RPMI7951 (cell line): ENCODE measurements at regions not wholly inside any gene's neighbourhood (a gene's known extent, or its start where the extent isn't known, plus 50 kb on each side); places are given as distances from the start of the nearest gene placed in this dataset.
"Not testable (repeated sequence)": the region's sequence is repeated elsewhere in the genome, so short reads cannot be mapped to it uniquely, and the experiment has no call there.

Experiments
- DNase-seq: peaks from one replicate; pipeline ENCODE4 v3.0.0-alpha.2; 2012; ENCODE audit warnings: low read depth

GRCh38 chr1:163981500-163982030 is 577.4 kb upstream of the PBX1 start:
- no peak for DNase-seq

DNA sequence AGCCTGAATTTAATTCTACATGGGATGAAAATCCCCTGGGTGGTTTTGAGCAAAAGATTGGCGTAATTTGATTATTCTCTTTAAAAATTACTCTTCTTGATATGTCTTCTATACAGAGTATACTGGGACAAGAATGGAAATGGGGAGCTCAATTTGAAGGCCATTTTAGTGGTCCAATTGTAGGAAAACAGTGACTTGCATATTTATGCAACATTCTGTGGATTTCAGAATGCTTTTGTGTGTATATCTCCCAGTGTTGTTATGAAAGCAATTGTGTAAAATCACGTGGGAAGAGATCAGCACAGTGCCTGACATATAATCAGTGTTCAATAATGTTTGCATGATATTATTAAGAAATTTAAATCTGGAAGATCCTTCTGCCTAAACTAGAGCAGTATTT is 575.9 kb upstream of the PBX1 start:
- no peak for DNase-seq

- no peak for DNase-seq
Measured at GRCh38 chr1:163985700-163986099, 573.3 kb upstream of the PBX1 start.

DNA sequence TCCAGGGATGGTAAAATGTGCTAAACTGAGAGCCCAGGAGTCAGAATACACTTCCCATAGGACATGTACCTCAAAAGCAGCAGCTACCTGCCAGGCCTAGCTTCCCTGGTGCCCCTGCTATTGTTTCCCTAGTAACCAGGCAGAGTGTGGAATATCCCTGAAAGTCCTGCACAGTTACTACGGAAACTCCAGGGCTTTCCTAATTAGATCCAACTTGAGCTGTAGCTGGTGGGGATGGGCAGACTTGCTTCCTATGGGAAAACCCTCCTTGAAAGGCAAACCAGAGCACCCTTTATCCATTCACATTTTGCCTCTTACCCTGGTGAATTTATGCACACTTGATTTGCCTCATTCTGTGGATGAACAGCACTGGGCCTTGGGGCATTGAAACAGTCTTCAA is 559.9 kb upstream of the PBX1 start:
- DNase-seq: no peak

- DNase-seq: not testable (repeated sequence)
Measured at GRCh38 chr1:164006186-164006585, 552.8 kb upstream of the PBX1 start.

GRCh38 chr1:164006621-164007020 is 552.4 kb upstream of the PBX1 start:
- DNase-seq: no peak

GRCh38 chr1:164017239-164017638 is 541.7 kb upstream of the PBX1 start:
- no peak for DNase-seq

DNA sequence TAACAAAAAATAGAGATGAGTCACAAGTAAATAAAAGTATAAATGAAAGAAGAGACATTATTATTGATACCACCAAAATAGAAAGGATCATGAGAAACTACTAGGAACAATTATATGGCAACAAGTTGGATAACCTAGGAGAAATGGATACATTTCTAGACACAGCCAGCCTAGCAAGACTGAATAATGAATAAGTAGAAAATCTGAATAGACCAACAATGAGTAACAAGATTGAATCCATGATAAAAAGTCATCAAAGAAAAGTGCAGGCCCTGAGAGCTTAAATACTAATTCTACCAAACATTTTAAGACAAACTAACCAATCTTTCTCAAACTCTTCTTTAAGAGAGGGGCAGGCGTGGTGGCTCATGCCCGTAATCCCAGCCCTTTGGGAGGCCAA is 538.6 kb upstream of the PBX1 start:
- DNase-seq: no peak

- no peak for DNase-seq
Measured at GRCh38 chr1:164021813-164022212, 537.2 kb upstream of the PBX1 start.

GRCh38 chr1:164033782-164034181 is 525.2 kb upstream of the PBX1 start:
- no peak for DNase-seq

DNA sequence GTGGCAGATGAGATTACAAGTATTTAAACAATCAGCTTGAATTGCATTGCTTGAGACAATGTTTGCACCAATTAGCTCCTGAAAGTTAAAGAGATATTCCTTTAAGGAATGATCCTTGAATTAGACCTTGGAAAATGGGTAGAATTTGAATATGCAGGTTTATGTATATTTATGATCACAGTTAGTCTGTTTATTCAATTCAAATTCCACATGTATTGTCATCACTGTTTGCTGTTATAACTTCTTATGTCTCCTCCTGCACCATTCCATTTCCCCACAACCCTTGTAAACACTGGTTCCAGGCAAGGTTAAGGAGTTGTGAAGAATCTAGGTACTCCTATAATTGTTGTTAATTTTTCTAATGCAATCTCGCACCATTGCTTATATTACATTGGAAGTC is 518.2 kb upstream of the PBX1 start:
- DNase-seq: no peak

DNA sequence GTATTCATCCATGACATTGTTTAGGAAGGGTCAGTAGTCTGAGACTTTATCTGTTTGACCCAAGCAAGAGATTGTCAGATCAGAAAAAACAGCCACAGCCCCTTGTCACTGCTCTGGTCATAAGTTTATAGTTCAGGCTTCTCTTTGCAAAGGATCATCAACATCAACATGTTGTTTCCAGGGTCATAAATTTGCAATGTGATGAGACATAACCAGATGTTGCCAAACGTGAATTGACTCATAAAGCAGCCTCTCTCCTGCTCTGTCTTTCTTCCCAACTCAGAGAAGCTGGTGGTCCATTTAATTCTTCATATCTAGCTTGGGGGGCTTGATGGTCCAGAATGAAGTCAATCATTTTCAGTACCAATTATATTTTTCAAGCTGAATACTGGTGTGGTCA is 507.2 kb upstream of the PBX1 start:
- no peak for DNase-seq

- no peak for DNase-seq
Measured at GRCh38 chr1:164054331-164054730, 504.7 kb upstream of the PBX1 start.

- no peak for DNase-seq
Measured at GRCh38 chr1:164058198-164058597, 500.8 kb upstream of the PBX1 start.

DNA sequence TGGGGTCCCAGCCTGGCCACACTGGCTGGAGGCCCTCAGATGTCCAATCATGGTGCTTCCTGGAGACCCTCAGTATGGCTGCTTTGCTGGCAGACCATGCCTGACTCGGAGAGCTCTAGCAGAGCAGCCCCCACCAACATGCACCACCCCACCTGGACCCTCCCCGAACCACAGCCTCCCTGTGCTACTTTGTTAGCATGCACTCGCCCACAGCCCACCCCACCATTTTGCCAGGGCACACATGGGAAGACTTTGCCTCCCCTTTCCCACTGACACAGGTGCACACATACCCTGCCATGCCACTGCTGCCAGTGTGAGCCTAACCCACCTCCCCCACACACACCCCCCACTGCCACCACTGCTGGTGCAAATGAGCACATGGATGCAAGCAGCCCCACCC is 497.5 kb upstream of the PBX1 start:
- DNase-seq: no peak

DNA sequence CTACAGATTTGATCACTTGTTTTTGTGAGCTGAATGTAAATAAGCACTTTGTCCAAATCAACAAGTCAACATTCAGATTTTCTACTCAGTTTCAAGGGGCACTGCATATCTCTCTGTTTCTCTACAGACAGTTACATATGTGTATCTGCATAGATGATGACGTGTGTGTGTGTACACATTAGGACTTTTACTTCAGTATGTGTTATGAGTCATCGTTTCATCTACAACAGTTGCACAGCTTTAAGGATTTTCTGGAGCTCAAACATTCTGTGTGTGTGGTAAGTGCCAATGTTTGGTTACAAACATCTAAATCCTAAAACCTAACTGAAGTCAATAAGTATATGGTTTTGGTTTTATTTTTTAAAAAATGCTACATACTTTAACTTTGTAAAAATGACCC is 494.5 kb upstream of the PBX1 start:
- no peak for DNase-seq

DNA sequence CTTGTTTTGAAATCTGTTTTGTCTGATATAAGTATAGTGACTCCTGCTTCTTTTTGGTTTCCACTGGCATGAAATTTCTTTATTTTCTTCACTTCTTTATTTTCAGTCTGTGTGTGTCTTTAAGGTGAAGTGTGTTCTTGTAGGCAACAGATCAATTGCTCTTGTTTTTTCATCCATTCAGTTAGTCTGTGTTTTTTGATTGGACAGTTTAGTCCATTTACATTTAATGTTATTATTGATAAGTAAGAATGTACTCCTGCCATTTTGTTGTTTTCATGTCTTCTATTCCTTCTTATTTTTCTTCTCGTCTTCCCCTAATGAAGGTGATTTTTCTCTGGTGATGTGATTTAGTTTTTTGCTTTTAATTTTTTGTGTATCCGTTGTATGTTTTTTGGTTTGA is 487.7 kb upstream of the PBX1 start:
- DNase-seq: no peak

DNA sequence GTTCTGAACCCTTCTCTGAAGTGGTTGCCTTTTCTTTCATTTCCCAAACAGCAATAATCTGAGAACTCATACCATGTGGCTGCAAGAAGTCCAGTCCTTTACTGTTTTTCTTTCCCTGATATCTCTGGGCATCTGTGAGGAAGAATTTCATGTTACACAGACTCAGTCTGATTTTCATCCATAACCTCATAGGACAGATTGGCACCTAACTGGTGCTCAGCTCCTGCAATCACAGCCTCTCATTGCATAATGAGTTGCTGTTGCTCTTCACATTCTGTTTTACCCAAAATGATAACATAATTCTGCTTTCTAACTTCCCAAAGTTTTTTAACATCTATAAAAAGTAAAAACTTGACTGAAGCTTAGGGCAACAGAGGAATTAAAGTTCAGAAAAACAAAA is 472.2 kb upstream of the PBX1 start:
- DNase-seq: no peak

GRCh38 chr1:164087906-164088453 is 471.0 kb upstream of the PBX1 start:
- no peak for DNase-seq

GRCh38 chr1:164092603-164093353 is 466.2 kb upstream of the PBX1 start:
- DNase-seq: no peak

GRCh38 chr1:164093543-164093942 is 465.4 kb upstream of the PBX1 start:
- no peak for DNase-seq

GRCh38 chr1:164101802-164102201 is 457.2 kb upstream of the PBX1 start:
- no peak for DNase-seq

DNA sequence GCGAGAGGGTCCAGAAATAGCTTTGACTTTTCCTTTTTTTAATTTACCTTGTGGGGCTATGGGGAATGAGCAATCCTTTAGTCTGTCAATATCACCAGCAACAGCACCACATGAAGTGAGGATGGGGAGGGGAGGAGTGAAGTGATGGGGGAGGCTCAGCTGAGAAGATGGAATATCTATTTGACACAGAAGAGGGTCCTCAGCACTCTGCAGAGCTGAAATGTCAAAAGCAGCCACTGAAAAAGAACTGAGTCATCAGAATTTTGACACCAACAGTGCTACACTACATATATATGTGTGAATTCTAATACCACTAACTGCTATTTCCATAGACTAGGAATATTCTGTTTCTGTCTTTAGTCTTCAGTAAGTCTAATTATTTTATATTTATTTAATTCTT is 427.0 kb upstream of the PBX1 start:
- no peak for DNase-seq
